Keratinocyte (primary cell): ENCODE measurements at regions not wholly inside any gene's neighbourhood (a gene's known extent, or its start where the extent isn't known, plus 50 kb on each side); places are given as distances from the start of the nearest gene placed in this dataset.
A peak's percentile ranks its signal among the peaks of the same experiment; 100 is the strongest.

Experiments
- DNase-seq: peaks from one replicate; pipeline ENCODE4 v3.0.0-alpha.2; 2011; ENCODE audit warnings: low read depth, missing footprints, low spot score
- FAIRE-seq: peaks from 2 replicates; lab custom pipeline; 2011; peaks lifted over from hg19 to GRCh38; lab: Jason Lieb, UNC
- H2AFZ ChIP-seq: 2 replicates; pipeline ENCODE4 v1.6.0; 2012; ENCODE audit warnings: low read length, control low read depth, inconsistent platforms; ENCODE audit not compliant: control insufficient read depth
- H3K27ac ChIP-seq: 2 replicates; pipeline ENCODE4 v1.5.1; 2011; ENCODE audit warnings: low read length; ENCODE audit not compliant: control insufficient read depth, insufficient read depth
- H3K27me3 ChIP-seq: 3 replicates; pipeline ENCODE4 v1.6.0; 2011; ENCODE audit warnings: low read length; ENCODE audit not compliant: control insufficient read depth, insufficient read depth; ENCODE audit errors: extremely low read depth
- H3K36me3 ChIP-seq, 2 experiments: 2 replicates in 1 of 2; 3 replicates in 1 of 2; pipeline ENCODE4 v1.5.1; 2011; ENCODE audit warnings: low read length in 2 of 2, mild to moderate bottlenecking in 1 of 2; ENCODE audit not compliant: control insufficient read depth in 2 of 2, insufficient read depth in 2 of 2; ENCODE audit errors: extremely low read depth in 1 of 2
- H3K4me1 ChIP-seq: 3 replicates; pipeline ENCODE4 v1.5.1; 2011; ENCODE audit warnings: low read length; ENCODE audit not compliant: control insufficient read depth, insufficient read depth; ENCODE audit errors: extremely low read depth
- H3K4me2 ChIP-seq: 3 replicates; pipeline ENCODE4 v1.6.0; 2011; ENCODE audit warnings: low read depth, low read length; ENCODE audit not compliant: control insufficient read depth, insufficient read depth; ENCODE audit errors: extremely low read depth
- H3K4me3 ChIP-seq, 3 experiments: fragments of 200-600 bp in 1 of 3; sonication (generic) in 1 of 3; 2 replicates in 2 of 3; 3 replicates in 1 of 3; pipeline ENCODE4 v1.5.1; 2011 to 2016; ENCODE audit warnings: low read length in 3 of 3, mild to moderate bottlenecking in 3 of 3, control low read depth in 2 of 3, inconsistent platforms in 1 of 3, low read depth in 1 of 3, mixed read lengths in 1 of 3, mixed run types in 1 of 3, moderate library complexity in 1 of 3; ENCODE audit not compliant: control insufficient read depth in 2 of 3, insufficient read depth in 2 of 3; ENCODE audit errors: extremely low read depth in 1 of 3
- H3K79me2 ChIP-seq: 2 replicates; pipeline ENCODE4 v1.6.0; 2012; ENCODE audit warnings: low read length; ENCODE audit not compliant: control insufficient read depth, insufficient read depth
- H3K9ac ChIP-seq: 3 replicates; pipeline ENCODE4 v1.6.0; 2011; ENCODE audit warnings: low read length; ENCODE audit not compliant: control insufficient read depth, insufficient read depth; ENCODE audit errors: extremely low read depth
- H3K9me1 ChIP-seq: 3 replicates; pipeline ENCODE4 v1.6.0; 2011; ENCODE audit warnings: low read length; ENCODE audit not compliant: control insufficient read depth, insufficient read depth; ENCODE audit errors: extremely low read depth
- H3K9me3 ChIP-seq: 2 replicates; pipeline ENCODE4 v1.5.1; 2012; ENCODE audit warnings: low read depth, low read length; ENCODE audit not compliant: control insufficient read depth
- H4K20me1 ChIP-seq: 3 replicates; pipeline ENCODE4 v1.6.0; 2011; ENCODE audit warnings: low read length; ENCODE audit not compliant: control insufficient read depth, insufficient read depth; ENCODE audit errors: extremely low read depth
- EZH2 ChIP-seq: IDR thresholded peaks from one replicate; pipeline ENCODE4 v1.6.1; 2012; ENCODE audit warnings: inconsistent platforms, mild to moderate bottlenecking, low read length, moderate library complexity
- dilution Hi-C: fragments of 300-500 bp; cut with MboI; formaldehyde crosslinking; loops from one replicate; pipeline ENCODE4 v1.7.0; 2020; ENCODE audit warnings: low sequenced_read_pairs; ENCODE audit not compliant: extremely low pct_ligation_motif_present
- TF ChIP-seq, protein P1 (sequence below), 3 experiments: IDR thresholded peaks in 1 of 3; conservative IDR thresholded peaks in 1 of 3; optimal IDR thresholded peaks in 1 of 3; 2 replicates in 2 of 3; 3 replicates in 1 of 3; pipeline versions ENCODE3 to v1.5.1; 2011; ENCODE audit warnings: low read length in 3 of 3, mild to moderate bottlenecking in 3 of 3, moderate library complexity in 2 of 3, control low read depth in 1 of 3, inconsistent platforms in 1 of 3; ENCODE audit not compliant: insufficient read depth in 2 of 3; ENCODE audit errors: extremely low read depth in 1 of 3

GRCh38 chr3:64300790-64301423, 75.6 kb upstream of the PRICKLE2 start:
- H2AFZ ChIP-seq, result no peak overlapping the region
- H3K27me3 ChIP-seq, result no peaks in the 10 kb centered on the region
- H3K27ac ChIP-seq, result no peak overlapping the region
- H3K4me2 ChIP-seq, result no peak overlapping the region
- no peak for DNase-seq
- no peaks in the 10 kb centered on the region for H3K9me3 ChIP-seq
- H4K20me1 ChIP-seq, result no peaks in the 10 kb centered on the region
- H3K36me3 ChIP-seq, result no peaks in the 10 kb centered on the region
- dilution Hi-C loops, result no loop called here
- H3K9me1 ChIP-seq, result no peaks in the 10 kb centered on the region
- no peak overlapping the region for H3K4me3 ChIP-seq
- H3K79me2 ChIP-seq, result no peaks in the 10 kb centered on the region
- H3K4me1 ChIP-seq, result peaks cover 8% of the 10 kb centered on the region
- TF ChIP-seq, protein P1, sequence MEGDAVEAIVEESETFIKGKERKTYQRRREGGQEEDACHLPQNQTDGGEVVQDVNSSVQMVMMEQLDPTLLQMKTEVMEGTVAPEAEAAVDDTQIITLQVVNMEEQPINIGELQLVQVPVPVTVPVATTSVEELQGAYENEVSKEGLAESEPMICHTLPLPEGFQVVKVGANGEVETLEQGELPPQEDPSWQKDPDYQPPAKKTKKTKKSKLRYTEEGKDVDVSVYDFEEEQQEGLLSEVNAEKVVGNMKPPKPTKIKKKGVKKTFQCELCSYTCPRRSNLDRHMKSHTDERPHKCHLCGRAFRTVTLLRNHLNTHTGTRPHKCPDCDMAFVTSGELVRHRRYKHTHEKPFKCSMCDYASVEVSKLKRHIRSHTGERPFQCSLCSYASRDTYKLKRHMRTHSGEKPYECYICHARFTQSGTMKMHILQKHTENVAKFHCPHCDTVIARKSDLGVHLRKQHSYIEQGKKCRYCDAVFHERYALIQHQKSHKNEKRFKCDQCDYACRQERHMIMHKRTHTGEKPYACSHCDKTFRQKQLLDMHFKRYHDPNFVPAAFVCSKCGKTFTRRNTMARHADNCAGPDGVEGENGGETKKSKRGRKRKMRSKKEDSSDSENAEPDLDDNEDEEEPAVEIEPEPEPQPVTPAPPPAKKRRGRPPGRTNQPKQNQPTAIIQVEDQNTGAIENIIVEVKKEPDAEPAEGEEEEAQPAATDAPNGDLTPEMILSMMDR (optimal IDR thresholded peaks at IDR 0.05 in 1 of 3, IDR thresholded peaks at IDR 0.05 in 1 of 3, conservative IDR thresholded peaks at IDR 0.05 in 1 of 3; ENCODE audit: extremely low read depth in 1 of 3, insufficient read depth in 2 of 3, low read length in 3 of 3), result no peak
- no peak for TF ChIP-seq EZH2
- peak; percentile 71 for FAIRE-seq
- H3K9ac ChIP-seq, result no peak overlapping the region

- Histone ChIP-seq H3K9me1 (no peaks in the 10 kb centered on the region), H3K36me3 (no peaks in the 10 kb centered on the region), H3K9ac (no peak overlapping the region), H2AFZ (no peak overlapping the region), H3K79me2 (no peaks in the 10 kb centered on the region), H3K27ac (no peak overlapping the region), H3K4me3 (no peak overlapping the region), H4K20me1 (no peaks in the 10 kb centered on the region), H3K4me2 (no peak overlapping the region), H3K9me3 (no peaks in the 10 kb centered on the region), H3K27me3 (no peaks in the 10 kb centered on the region), H3K4me1 (peaks cover 8% of the 10 kb centered on the region)
- TF ChIP-seq, protein P1 (optimal IDR thresholded peaks at IDR 0.05 in 1 of 3, IDR thresholded peaks at IDR 0.05 in 1 of 3, conservative IDR thresholded peaks at IDR 0.05 in 1 of 3; ENCODE audit: extremely low read depth in 1 of 3, insufficient read depth in 2 of 3, low read length in 3 of 3), result no peak
- no peak for TF ChIP-seq EZH2
- dilution Hi-C loops, result no loop called here
- FAIRE-seq (no peak), DNase-seq (no peak)
Measured at GRCh38 chr3:64299206-64299605, 73.9 kb upstream of the PRICKLE2 start.
